ENCODE measurements at regions not wholly inside any gene's neighbourhood (a gene's known extent, or its start where the extent isn't known, plus 50 kb on each side); places are given as distances from the start of the nearest gene placed in this dataset.

GRCh38 chr15:26352406-26352805 is 420.5 kb downstream of the GABRB3 start:
- no peak for TF ChIP-seq POLR2AphosphoS5 (IDR thresholded peaks at IDR 0.05; ENCODE audit: low read depth, low read length)
- no peak for TF ChIP-seq TAF1 (IDR thresholded peaks at IDR 0.05; ENCODE audit: borderline replicate concordance, insufficient read depth, low read length)
- no peak for TF ChIP-seq SIN3A (IDR thresholded peaks at IDR 0.05; ENCODE audit: borderline replicate concordance, insufficient read depth, low read length)
